HG02981 (cell line): ENCODE measurements at regions not wholly inside any gene's neighbourhood (a gene's known extent, or its start where the extent isn't known, plus 50 kb on each side); places are given as distances from the start of the nearest gene placed in this dataset.

Experiments
- ATAC-seq: cut with Tn5 transposase; IDR thresholded peaks from one replicate; pipeline ENCODE4 v1.9.1; 2021; ENCODE audit warnings: mild to moderate bottlenecking, moderate library complexity; ENCODE audit not compliant: unreplicated experiment

DNA sequence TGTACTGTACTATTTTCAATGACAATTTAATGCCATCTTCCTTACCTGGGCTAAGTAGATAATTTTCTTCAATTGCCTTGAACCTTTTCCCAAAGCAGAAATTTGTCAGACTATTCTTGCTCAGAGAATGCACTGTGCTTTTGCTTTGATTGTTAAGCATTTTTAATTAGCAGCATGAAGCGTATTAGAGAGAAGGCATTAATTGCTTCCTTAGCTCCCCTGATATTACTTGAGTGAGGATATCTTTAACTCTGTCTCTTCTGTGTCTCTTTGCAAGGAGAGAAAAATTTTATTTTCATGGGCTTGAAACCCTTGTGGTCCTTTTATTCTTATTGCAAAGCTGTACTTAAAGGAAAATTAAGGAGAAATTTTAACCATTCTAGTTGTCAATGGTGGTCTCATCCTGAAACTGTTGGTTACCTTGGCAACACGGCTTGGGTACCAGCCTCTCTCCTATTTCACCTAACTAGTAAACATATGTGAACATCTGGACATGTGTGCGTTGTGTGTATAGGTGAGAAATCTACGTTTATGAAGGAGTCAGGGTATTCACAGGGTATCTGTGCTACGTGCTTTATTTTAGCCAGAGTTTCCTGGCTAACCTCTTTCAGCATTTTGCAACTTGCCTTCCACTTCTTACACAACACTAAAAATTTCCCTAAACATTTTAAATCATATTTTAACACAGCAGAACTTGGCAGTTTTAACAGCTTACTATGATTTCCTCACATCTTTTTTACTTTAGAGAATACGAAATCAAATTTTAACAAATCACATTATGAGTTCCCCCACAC is 225.5 kb downstream of the KLF5 start:
- no peak for ATAC-seq

DNA sequence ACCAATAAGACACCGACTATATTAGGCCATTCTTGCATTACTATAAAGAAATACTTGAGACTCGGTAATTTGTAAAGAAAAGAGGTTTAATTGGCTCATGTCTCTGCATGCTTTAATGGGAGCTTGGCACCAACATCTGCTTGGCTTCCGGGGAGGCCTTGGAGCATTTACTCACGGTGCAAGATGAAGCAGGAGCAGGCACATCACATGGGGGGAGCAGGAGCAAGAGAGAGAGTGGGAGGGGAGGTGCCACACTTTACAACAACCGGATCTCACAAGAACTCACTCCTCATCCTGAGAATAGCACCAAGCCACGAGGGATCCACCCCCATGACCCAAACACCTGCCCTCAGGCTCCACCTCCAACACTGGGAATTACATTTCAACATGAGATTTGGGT is 224.8 kb downstream of the KLF5 start:
- no peak for ATAC-seq

DNA sequence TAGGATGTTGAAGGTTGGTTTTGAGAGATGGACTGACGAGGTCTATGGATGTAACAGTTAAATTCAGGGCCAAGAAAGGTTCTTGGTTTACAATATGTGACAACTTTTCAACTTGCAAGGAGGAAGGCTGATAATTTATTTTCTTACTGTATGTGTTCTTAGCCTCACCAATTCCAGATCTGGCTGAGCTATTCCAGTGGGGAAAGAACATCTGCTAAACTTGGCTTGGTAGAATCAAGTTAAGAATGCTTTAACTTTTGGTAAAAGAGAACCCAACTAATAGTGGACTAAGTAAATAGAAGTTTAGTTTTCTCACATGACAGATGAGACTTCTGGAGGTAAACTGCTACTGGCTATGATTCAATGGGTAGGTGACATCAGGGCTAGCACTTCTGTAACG is 222.9 kb downstream of the KLF5 start:
- ATAC-seq = no peak

DNA sequence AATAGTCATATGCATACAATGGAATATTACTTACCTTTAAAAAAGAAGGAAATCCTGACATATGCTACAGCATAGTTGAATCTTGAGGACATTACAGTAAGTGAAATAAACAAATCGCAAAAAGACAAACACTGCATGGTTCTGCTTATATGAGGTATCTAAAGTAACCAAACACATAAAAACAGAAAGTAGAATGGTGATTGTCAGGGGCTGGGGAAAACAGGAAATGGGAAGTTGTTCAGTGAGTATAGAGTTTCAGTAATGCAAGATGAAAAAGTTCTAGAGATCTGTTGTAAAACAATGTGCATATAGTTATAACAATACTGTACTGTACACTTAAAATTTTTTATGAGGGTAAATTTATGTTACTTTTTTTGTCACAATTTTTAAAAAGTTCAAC is 219.4 kb downstream of the KLF5 start:
- ATAC-seq = peak; percentile 75

DNA sequence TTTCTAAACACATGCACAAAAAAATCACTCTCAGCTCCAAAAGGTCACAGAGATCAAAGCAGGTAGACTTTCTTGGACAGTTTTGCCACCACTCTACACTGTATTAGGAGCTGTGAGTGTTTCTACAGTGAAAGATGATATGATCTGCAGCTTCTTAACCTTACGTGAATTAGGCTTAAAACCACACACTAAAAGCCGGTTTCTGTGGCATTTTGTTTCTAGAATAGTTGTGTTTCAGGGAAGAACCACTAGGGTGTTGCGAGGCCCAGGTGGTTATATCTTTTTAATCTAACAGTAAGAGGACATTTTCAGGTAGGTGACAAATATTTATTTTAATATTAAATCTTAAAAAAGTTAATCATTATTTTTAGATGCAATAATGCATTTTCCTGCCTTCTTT is 216.4 kb downstream of the KLF5 start:
- ATAC-seq = peak; percentile 36

DNA sequence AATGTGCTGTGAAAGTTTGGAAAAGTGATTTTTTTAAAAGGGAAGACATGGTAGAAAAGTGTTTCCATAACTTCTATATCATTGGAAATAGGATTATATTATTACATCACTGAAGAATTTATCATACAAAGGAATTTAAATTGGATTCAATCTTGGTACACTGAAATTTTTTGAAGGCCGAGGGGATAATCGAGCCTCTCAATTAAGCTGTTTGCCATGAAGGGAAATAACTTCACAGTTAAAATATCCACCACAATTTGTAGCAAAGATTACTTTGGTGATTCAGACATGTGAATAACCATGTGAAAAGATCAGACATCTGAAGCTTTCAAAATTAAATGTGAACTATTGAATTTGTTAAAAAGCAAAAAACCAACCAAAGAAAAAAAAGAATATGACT is 215.3 kb downstream of the KLF5 start:
- ATAC-seq = no peak

DNA sequence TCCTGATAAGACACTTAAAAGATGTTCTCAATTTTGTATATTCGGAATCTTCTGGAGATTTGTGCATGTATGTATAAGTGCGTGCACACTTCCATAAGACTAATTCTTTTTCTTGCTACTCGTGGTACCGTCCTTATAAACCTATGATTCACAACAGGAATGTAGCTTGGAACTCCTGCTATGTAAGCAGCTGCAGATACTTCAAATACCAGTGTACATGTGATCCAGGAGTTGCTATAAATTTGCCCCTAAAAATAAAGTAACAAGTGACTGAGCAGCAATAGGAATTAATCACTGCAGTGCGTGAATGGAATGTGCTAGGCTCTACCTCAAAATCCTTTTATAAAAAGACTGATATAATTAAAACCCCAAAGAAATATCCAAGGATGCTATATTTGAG is 214.9 kb downstream of the KLF5 start:
- no peak for ATAC-seq

DNA sequence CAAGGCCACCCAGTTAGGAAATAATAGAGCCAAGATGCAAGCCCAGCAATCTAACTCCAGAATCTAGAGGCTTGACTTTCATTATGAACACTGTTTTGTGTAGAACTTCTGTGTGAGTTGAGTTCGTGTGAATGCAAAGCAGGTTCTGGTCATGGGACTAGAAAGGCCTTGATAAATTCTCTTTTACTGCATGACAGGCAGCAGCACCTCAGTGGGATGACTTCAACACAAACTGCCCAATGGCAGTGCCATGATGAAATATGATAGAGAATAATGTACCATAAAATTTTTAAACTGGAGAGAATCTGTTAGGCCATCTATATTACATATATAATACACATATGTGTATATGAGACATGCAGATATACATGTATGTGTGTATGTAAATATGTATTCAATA is 214.5 kb downstream of the KLF5 start:
- no peak for ATAC-seq

DNA sequence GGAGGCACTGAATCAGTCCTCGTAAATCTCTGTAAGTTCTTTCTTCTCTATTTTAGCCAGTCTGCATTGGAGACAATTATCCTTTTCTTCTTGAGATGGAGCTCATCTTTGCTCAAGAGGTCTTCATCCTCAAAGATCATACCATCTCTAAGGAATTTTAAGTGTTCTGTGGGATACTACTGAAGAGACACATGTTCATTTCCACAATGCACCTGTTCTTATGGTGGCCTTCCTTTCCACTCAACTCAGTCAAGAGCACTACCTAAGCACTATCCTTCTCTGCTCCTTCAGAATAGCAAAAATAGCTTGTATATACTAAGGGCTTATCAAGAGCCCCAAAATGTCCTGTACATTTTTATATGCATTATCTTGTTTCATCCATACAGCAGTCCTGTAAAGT is 214.0 kb downstream of the KLF5 start:
- no peak for ATAC-seq

DNA sequence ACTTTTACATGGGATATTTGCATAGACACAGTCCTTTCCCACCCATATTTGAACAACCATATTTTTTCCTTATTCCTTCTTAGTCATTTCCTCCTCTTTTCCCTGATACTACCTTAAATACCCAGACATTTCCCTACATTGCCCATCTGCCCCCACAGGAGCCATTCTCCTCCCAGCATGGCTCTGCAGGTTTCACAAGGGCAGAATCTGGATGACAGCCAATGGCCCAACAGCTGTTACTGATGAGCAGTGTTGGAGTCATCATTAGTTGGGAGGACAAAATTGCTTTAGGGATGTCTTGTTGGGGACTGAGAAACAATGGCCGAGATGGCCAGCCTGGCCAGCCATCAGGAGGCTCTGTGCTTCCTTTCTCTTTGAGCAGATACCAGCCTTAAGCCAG is 209.5 kb downstream of the KLF5 start:
- no peak for ATAC-seq

DNA sequence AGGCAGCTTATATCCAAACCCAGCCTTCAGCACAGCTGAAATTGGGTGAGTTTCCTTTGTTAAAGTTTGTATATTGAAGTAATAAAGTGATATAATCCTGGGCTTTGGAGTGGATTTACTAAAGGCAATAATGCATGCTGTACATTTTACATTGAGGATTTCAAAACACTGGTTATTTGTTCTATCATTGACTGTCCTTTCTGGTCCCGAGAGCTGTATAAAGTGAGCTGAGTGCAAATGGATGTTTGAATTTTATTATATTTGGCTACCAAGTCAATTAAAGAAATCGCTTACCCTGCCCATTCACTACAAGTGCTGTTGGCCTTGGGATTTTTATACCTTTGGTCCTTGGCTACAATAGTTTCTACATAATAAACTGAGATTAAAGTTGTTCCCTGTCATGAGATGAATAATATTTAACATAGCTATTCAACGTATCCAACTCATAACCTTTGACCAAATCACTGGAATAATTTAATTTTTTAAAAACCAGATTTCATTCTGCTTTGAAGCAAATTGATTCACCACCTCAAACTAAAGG is 207.9 kb downstream of the KLF5 start:
- ATAC-seq = no peak

DNA sequence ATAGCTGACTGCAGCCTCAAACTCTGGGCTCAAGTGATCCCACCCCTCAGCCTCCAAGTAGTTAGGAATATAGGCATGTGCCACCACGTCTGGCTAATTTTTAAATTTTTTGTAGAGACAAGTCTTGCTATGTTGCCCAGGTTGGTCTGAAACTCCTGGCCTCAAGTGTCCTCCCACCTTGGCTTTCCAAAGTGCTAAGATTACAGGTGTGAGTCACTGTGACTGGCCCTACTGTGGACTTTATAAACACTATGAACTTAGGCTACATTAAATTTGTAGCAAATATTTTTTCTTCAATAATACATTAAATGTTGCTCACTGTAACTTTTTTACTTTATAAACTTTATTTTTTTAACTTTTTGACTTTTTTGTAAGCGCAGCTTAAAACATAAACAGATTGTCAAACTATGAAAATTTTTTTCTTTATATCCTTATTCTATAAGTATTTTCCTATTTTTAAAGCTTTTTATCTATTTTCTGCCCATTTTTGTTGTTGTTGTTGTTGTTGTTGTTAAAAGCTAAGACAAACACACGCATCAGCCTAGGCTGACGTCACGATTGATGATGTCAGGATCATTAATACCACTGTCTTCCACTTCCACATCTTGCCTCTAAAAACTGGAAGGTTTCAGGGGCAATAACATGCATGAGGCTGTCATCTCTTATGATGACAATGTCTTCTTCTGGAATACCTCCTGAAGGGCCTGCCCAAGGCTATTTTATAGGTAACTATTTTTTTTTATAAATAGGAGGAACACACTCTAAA is 204.2 kb downstream of the KLF5 start:
- ATAC-seq = no peak

DNA sequence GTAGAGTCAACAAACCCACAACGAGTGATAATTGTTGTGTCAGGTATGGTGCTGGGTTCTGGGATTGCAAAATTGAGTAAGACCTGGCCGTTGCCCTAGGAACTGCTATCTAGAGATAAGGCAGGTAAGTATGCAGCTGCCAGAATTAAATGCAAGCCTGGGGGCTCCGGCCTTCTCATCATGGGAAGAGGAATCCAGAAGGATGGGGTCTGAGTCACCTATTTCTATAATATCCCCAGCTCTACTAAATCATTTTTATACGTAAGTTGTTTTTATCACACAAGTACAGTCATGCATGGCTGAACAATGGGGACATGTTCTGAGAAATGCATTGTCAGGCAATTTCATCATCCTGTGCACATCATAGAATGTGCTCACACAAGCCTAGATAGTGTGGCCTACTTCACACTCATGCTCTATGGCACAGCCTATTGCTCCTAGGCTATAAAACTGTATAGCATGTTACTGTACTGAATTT is 203.0 kb downstream of the KLF5 start:
- no peak for ATAC-seq

DNA sequence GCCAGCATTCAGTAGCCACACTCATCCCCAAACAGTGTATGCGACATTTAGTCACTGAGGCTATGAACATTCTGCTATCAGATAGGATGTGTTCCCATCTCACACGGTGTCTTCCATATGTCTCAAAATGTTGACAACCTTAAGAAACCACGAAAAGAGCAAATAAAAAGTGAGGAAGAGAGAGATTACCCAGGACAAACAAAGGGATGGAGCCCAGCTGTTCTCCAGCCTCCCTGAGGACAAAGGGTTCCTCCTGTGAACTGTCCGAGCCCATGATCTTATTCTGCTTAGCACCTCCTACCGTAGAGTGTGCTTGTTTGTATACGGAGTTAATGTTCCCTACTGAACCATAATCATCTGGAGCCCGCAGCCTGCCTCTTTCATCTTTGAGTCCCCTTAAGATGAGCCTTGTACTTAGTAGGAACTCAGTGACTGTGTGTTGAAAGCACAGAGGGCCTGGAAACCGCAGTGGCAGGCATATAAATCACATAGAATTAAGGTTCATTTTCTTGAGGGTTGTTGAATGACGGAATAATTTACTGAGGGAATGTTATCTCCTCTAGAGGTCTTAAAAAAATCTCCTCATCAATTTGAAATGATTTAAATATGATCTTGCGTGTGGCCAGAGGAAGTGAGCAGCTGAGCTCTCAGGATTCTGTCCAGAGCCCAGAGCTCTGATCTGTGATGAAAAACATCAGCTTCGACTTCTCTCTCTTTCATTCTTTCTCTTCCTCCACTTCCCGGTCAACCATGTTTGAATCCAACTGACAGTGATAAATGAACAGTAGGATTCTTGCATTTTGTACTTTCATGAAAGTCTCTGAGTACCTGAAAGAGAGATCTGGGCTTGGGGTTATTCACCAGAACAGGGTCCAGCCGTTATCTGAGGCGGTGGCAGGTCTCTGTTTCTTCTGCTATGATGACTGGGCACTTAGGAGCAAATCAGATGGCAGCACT is 200.5 kb downstream of the KLF5 start:
- no peak for ATAC-seq

DNA sequence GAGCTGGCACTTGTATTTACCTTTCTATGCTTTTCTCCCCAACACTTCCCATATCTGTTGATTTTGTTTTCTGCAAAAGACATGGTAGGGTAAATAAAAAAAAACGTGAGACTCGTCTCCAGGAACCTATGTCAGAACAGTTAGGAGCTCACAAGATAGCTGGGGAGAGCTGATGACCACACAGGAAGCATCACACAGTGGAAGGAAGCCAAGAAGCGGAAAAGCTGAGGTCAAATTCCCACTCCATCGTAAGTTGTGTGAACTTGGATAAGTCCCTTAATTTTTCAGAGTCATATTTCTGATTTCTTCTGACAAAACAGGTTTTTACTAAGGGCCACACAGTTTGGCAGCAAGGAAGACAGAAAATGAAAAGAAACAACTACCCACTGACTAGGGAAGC is 199.6 kb downstream of the KLF5 start:
- ATAC-seq = no peak

DNA sequence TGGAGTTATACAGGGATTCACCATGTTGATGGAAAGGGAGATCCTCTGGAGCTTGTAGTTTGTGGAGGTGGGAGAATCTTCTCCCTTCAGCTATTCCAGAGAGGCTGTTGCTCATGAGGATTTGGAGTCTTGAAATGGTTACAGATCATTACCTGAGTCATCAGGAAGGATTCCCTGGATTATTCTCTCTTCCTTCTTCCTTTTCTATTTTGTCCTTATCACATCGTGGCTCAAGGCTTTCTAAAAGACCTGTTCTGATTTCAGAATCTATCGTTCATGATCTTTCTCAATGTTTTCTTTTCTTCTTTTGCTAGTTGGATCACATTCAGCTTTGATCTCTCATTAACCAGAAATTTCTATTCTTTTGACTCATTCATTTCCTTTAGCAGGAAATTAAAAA is 196.0 kb downstream of the KLF5 start:
- ATAC-seq = no peak

DNA sequence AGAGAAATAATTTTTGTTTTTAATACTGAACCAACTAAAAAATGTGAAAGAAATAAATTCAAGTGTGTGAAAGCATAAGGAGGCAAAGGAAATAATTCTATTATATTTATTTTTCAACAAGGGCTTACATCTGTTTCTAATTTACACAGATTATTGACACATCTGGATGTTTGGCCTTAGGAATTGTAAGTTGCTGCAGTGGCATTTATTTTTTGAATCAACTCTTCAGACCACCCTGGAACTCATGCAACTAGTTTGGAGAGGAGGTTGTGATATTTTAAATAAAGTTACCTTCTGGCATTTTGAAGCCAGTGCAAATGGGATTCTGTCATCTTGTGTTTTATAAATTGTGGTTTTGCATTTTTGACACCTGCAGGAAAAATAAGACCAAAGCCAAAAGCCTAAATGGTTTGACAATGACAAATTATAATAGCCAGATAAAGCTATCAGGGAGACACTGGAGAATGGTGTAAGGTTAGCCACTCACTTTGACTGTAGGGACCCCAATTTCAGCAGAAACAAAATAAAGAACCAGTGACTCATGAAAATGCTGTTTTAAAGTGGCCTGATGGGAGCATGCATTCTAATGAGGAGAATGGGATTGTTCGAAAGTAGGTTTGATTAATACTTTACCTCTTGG is 192.9 kb downstream of the KLF5 start:
- ATAC-seq = no peak

DNA sequence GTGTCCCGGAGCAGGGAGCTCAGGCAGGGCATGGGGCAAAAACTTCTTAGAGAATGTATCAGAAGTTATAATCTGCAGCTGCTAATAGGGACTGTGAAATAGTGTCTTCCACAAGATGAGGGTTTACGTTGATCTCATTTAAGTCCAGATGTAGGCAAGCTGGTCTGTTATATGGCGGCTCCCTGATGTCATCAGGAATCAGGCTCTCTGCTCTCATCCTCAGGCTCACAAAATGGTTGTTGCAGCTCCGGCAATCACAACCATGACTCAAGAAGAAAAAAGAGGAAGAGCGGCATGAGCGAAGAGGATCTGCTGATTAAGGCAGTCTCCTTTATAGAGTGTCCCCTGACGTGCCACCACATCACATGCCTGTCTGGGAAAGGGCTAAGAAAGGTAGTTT is 191.3 kb downstream of the KLF5 start:
- no peak for ATAC-seq

DNA sequence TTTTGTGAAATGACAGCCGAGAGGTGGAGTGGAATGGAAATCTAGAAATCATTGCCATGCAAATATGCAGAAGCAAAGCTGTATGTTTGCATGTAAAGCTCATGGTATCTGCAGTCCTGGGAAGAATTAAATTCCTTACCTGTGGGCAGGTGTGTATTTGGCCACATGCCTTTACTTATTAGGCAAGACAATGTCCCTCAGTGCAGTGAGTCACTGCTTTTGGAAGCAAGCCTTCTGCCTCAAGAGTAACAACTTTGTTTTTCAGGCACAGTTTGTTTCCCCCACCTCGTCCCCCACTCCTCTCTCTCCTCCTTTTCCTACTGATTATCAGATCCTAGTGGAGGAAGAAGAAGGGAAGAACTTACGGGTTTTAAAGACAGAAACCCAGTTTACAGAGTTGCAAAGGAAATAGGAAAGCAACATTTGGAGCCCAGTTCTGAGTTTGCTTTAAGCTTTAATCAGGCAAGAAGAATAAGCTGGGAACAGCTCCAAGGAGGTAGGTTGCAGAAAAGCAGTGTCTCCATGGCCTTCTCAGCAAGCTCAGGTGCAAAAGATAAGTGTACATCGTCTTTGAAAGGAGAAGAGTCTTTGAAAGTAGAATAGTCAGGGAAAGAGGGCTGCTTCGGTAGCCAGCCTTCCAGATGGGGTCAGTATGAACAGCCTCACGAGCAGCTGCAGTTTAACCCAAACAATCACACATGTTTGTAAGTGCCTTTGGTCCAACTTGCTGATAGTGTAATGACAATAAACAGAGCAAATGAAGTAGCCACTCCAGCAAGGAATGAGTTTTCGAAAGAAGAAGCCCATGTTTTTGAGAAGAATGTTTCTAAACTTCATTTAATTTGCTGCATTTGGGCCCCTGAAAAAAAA is 190.1 kb downstream of the KLF5 start:
- no peak for ATAC-seq

DNA sequence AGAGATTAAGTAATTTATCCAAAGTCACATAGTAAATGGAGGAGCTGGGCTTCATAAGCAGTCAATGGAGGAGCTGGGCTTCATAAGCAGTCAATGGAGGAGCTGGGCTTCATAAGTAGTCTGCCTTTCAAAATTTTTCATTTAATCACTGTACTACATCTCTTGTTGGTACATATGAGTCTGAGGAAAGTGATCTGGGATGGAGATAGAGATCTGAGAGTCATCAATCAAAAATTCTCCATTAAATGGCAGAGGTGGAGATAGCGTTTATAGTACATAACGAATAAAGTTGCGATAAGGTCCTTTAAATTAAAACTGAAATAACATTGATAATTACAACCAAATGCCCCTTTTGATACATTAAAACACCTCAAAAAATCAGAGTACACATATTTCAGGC is 189.3 kb downstream of the KLF5 start:
- ATAC-seq = no peak
